ENCODE measurements at regions not wholly inside any gene's neighbourhood (a gene's known extent, or its start where the extent isn't known, plus 50 kb on each side); places are given as distances from the start of the nearest gene placed in this dataset.

DNA sequence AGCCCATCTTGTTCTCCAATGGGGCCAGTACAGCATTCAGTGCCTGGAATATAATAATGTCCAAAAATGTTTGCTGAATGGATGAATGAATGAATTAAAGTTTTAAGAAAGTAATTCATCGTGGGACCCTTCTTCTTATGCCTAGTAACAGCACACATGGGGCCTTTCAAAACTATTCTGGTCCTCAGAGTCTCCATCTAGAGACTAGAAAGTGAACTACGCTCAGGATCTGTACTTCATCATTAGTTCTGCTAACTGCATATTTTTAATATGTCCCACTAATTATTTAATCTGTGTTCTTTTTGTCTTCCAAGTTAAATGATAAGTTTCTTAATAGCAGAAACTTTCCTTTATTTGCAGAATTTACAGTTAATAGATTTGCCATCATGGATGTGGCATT lies 172.5 kb downstream of the SMAD2 start:
- peak; percentile 23 for DNase-seq

DNA sequence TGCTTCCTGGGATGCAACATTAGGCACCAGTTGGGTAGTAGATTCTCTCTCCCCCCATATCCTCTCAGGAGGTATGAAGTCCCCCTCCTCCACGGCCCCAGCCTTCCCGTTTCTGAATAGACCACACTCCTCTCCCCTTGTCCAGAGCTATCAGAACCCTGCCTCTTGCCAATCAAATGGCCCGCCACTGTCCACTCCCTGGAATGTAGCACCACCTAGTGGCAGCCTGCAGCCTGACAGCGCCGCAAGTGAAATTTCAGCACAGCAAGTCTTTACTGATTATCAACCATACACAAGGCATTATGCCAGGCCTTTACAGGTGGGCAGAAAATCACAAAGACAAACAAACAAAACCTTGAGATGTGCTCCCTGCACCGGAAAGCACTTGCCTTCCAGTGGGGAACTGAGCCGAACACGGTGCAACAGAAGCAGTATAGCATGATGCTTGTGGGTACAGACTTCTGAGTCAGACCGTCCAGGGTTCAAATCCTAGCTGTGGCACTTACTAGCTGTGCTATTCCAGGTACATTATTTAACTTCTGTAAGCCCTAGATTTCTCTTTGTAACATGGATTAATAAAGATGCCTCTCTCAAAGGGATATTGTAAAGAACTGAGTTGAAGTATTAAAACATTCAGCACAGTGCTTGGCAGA lies 174.0 kb downstream of the SMAD2 start:
- peak; percentile 70 for DNase-seq

DNA sequence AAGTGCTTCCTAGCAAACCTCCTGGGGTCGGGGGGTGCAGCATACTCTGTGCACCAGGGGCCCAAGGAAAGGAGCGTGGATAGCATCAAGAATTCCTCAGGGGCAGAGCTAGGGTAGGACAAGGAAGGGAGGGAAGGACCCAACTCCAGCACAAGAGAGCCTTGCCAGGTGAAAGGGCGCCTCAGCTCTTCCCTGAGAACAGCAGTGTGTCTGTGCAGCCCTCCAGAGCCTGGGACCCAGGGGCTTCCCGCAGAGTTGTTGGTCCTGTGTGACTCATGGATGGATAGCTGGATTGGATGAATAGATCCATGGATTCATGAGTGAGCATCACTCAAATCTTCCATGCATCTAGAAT lies 175.4 kb downstream of the SMAD2 start:
- DNase-seq, result no peak

DNA sequence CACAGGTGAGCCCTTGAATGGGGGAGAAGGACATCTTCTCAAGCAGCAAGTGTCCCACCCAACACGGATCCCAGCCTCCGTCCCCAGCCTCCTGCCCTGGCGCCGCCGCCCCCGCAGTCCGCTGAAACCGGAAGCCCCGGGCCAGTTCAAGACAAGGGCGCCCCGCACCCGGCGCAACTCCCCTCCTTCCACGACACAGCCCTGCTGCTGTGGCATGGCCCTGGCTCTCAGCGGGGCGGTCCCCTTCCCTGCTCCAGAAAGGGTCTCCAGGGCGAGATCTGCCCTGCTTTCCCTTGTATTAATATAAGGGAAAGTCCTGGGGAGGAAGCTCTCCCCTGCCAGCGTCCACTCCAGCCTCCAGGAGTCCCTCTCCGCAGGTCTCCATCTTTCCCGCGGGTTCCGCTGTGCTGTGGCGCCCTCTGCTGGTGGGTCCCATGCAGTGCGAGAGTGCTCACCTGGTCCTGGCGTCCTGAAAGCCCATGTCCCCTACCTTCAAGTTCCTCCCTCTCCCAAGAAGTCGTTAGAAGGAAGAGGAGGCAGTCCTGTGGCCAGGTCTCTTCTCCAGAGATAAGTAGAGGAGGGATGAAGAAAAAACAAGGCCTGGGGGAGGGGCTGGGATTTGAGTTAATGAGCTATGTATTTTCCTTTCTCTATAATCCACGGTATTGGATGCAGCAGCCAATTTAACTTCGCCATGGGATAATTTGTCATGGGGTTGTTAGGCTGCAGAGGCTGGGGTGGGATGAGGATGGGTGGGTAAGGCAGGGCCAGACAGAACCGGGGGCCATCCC lies 176.0 kb downstream of the SMAD2 start:
- DNase-seq, result peak; percentile 67

DNA sequence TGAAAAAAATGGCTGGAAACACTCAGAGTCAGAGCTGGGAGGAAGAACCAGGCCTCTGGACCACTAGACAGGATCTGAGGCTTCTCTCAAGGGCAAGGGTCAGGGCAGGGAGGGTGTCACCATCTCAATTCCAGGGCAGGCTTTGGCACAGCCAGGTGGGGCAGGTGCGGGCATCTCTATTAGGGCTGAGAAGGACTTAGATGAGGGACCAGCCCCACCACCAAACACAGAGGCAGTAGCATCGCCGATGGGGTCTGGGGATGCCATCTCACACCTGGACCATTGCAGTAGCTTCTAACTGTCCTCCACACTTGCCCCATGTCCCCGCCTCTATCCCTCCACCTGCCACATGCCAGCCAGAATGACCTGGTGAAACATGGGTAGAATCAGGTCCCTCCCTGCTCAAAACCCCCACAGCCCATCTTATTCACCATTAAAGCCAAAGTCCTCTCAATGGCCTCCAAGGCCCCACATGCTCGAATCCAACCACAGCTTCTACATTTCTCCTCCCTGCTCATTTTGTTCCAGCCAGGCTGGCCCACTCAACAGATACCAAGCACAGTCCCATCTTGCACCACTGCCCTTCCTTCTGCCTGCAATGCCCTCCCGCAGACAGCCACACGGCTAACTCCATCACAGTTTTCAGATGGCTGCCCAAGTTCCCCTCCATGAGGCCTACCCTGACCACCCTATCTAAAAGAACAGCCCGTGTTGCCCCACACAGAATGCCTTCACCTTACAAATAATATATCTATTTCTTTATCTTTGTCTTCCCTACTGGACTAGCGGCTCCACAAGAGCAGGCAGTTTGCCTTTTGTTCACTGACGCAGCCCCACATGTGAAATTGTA lies 177.4 kb downstream of the SMAD2 start:
- DNase-seq, result no peak

DNA sequence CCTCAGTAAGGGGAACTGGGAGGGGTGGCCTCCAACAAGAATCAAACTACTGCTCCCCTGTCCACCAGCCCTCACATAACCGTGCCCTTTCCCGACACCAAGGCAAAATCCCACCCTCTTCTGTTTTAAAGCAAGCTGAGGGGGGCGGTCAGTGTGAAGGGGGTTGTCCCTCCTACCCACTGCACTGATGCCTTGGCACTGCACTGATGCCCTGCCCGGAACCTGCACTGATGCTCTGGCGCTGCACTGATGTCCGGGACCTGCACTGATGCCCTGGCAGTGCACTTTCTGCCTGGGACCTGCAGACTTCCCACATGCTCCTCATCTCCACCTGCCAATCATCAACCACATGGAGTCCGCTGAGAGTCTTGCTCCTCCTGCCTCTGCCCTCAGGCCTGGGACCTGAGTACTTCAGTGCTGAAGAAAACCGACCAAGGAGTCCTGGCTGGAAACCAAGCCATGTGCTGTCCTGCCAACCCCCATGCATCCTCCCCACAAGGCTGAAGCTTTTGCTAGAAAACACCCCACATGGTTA lies 179.5 kb downstream of the SMAD2 start:
- no peak for DNase-seq

DNA sequence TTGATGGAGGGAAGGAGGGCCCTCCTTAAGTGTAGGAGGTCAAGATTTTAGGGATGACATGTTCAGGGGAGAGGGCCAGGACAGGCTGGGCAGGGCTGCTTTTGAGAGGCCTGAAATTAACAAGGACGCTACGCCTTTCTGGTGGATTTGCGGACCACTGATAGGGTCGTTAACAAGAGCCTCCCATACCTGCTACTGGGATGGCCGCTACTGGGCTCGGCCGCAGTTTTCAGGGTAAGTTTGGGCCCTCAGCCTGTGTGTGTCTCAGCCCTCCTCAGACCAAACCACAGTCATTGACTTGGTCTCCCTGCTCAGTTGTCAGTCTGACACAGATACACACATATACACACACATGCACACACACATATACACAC lies 180.9 kb downstream of the SMAD2 start:
- no peak for DNase-seq

DNA sequence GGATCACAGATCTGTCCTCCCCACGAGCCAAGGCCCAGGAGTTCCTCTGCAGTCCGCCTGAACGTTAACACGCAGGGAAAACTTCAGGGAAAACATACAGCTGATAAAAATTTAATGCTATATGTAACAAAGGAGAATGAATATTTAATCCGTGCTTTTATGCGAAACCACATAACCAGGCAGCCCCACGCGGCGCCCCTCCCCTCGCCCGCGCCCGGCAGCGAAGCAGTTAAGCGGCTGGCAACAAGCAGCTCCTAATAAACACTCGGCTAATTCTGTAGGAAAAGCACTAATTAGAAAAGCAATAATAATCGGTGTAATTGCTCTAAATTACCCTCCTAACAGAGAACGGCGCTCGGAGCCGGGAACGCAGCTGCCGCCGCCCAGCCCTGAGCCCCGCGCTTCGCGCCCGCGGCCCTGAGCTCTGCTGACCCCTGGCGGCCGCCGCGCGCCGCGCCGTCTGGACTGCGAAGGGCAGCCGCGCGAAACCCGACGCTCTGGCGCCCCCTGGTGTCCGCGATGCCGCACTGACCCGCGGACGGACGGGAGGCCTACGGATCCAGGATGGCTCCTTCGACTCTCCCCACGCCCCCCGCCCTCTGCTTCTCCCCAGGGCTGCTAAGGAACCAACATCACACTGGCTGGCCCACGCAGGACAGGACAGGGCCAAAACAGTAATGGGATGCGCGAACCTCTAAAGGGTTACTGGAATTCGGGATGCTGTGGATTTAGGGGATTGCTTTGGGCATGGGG lies 181.4 kb downstream of the SMAD2 start:
- peak; percentile 87 for DNase-seq

DNA sequence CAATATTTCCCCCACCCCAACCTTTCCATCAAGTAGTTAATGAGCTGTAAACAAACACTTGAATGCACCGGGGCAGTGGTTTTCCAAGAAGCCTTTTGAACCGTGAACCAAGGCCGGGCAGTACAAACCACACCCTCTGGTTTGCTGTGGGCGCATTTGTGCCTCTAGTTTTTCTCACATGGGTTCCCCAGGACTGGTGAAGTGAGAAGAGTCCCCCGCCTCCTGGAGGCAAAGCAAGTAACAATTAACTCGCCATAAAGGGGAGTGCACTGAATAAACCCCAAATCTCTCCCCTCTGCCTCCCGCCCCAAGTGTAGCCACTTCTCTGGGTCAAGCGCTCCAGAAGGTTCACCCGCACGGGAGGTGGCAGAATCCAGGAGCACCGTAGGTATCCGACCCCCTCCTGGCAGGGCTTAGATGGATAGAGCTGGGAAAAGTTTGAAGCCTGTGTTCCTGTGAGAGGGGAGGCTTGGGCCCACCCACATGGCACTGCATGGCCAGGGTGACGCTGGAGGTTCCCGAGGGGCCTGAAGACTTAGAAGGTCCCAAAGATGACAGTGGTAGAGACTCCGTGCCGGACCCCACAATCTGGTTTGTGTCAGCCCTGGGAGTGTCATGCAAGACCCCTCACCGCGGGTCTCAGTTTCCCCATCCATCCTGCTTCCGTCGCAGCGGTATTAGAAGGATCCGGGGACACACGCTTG lies 182.2 kb downstream of the SMAD2 start:
- no peak for DNase-seq

DNA sequence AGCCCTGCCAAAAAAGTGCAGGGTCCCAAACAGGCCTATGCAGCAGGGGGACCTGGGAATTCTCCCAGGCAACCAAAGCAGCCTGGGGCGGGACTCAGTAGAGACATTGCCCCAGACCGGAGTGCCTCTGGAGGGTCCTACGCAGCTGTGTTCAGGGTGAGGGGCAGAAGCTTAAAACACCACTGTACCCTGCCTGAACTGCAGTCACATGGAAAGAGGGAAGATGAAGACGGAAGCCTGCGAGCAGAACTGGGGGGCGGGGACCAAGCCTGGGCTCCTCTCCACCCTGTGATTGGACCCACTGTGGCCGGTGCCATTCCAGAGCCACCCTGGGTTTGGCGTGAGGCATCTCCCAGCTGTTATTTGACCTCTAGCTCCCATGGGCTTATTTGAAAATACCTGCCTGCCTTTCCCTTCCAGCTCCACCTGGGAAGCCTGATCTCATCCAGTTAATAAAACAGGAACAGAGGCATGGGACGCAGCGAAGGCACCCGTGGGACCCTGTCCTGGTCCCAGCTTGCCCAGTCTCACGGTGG lies 183.1 kb downstream of the SMAD2 start:
- DNase-seq, result no peak

DNA sequence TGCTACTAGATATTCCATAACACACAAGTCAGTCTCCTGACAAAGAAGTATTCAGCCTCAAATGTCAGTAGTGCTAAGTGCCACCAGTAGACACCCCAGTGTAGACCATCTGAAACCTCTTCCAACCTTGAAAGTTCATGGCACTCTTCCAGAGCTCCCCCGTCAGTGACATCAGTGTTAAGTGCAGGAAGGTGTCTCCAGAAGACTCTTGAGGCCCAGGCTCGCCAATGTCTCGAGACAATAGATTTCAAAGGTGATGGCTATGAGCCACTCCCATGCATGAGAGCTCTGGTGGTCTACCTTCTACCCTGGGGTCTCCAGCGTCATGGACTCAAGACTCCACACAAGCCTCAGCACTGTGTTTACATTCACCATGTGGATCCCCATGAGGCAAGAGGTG lies 183.8 kb downstream of the SMAD2 start:
- no peak for DNase-seq

DNA sequence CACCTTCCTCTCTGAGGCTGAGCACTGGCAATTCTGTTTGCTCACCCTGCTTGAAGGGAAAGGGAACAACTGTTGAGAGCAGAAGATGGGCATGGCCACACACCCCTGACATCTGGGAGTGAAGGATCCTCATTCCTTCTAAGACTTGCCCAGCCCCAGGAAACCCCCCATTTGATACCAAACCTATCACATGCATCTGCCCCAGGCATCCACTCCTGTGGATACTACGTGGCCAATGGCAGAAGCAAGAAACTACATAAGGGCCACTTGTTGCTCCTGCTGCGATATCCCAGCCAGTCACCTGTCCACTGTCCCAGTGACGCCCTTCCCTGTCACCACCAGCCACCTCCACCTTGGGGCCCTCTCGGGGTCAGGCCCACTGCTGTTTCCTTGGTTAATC lies 185.2 kb downstream of the SMAD2 start:
- no peak for DNase-seq

DNA sequence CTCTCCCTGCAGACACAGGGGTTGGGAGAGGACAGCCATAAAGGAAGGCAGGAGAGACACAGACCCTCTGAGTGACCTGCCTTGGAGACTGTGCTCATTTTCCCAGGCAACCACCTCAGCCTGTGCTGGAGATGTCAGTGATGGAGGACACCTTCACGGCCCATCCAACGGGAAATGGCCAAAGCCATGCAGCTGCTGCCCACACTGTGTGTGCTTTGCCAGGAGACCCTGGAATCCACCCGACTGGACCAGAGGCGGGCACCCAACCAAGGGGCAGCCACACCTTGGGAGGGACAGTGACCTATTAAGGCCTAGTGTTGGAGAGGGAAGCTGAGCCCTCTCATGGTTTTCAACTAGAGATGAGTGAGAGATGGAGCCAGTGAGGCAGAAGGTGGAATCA lies 192.5 kb downstream of the SMAD2 start:
- DNase-seq, result no peak

DNA sequence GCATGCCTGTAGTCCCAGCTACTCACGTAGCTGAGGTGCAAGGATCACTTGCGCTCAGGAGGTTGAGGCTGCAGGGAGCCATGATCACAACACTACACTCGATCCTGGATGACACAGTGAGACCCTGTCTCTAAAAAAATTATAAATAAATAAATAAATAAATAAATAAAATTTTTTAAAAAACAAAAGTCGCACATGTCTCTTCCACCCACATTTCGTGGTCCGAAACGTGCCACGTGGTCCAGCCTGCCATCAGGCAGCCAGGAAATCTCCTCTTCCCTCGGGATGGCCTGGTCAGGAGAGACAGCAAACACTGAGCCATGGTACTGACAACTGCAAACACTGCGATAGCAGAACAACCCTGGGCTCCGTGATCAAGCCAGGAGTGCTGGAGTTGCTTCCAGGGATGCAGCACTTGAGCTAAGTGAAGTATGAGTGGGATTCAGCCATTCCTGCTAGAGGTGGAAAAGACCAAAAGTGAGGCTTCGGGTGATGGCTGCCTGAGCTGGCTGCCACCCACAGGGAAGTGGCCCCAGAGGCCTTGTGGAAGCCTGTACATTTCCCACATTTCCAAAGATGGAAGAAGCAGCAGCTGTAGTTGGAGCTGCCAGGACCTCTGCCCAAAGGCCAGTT lies 193.1 kb downstream of the SMAD2 start:
- DNase-seq, result no peak

DNA sequence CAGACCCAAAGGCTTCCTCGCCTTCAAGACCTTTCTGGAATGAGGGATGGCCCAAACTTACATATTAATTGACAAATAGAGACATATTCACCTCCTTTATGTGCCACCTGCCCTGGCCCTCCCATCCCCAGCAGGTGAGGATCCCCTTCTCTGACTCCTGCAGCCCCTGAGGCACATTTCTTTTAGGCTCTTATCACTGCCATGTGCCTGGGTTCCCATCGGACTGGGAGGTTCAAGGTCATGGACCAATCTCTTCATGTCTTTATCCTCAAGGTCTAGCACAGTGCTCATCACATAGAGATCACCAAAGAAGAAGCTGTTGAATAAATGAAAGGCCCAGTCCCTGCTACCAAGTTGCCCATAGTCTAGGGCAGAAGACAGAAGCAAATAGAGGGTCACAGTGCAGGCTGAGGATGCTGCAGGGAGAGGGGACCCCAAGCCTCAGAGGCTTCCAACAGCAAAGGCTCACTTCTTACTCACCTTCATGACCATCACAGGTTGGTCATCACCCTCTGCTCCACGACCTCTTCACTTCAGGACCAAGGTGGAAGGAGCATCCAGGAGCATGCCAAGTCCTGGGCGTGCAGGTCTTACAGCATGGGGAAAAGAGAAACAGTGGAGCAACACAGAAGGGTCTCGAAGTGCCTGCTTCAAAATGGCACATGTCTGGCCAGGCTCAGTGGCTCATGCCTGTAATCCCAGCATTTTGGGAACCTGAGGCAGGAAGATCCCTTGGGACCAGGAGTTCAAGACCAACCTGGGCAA lies 193.9 kb downstream of the SMAD2 start:
- no peak for DNase-seq

DNA sequence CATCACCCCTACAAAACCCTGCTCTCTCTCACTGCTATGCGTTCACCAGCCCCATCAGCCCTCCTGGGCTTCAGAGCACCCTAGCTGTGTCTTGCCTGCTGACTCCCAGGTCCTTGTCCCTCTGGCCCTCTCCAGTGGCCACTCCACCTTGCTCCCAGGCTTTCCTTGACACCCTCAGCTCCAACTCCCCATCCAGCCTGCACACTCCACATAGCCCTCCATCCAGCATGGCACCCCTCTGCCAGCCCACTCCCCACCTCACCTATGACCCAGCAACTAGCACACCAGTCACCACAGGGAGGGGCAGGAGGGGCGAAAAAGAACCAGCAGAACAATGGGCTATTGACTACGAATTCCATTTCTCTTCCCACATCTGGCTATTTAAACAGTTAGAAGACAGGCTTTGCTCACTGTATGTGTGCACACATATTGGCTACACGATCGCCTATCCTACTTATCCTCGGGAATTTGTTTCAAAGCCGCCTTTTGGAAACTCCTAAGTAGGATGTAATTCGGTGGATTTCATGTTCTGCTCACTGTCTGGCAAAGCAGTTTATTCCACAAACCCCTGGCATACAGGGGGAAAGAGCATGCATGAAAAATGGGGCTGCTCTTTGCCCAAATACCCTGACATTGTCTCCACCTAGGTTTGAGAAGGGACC lies 195.3 kb downstream of the SMAD2 start:
- DNase-seq, result no peak

DNA sequence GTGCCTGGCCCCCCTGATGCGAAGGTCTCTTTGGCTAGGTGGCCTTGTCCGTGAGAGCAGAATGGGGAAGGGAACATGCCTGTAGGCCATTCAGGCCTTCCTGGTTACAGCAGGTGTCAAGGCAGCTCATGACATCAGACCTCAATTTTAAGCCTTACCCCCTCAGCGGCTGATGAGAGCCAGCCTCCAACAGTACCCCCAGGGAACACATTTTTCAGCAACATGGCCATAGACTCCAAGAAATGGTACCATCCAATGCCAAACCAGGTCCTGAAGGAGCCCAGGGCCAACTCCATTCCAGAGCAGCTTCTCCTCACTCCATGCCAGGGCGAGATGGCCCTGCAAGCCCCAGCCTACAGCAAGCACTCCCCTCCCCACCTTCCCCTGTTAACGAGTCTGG lies 199.2 kb downstream of the SMAD2 start:
- DNase-seq, result no peak

DNA sequence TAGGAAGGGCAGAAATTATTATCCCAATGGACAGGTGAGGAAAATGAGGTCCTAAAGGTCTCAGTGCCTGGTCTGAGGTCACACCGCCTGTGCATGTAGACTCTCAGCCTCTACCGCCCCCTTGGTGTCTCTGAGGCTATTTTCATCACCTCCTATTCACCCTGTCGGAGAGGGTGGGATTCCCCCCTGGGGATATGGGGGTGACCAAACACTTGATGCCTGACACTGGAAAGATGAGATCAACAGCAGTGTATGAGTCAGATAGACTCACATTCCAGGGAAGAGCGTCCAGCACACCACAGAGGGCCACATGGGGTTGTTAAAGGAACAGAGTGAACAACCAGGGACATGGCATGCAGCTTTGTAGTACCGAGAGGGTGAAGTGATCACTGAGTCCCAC lies 199.7 kb downstream of the SMAD2 start:
- no peak for DNase-seq

DNA sequence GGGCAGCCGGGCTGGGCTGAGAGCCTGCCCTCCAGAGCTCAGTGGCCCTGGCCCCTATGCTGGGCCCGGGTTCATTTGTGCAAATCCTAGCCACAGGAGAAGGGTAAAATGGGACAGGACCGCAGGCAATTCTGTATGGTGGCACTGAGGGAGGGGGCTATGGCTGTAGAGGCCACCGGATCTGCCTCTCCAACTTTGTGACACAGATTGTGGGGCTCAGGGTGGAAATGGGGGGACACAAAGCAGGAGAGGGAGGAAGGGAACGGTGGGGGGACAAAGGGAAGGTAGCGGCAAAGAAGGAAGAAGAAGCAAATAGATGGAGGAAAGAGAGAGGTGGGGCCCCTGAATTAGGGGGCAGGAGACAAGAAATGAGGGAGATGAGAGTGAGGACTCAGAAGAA lies 201.1 kb downstream of the SMAD2 start:
- no peak for DNase-seq

DNA sequence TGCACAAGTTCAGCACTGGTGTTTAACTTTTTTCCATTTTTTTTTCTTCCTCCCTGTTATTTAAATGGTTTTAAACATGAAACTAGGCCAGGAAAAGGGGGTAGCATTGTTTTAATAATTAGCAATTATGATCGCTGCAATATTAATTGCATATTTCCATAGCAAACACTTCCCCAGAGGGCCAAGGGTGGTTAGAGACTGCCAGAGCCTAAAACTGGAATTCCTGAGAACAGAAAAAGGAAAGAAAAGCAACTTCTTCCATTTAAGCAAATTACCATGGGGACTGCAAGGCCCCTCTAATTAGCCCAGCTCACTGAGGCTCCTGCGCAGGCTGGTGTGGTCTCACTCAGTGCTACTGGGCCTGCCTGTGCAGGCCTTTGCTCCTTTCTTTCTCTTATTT lies 201.5 kb downstream of the SMAD2 start:
- no peak for DNase-seq

Data from activated CD4-positive, alpha-beta T cell treated with anti-CD3 and anti-CD28 coated beads, Interleukin-2, Interleukin-6, amounts not matched to agents 100 ng/mL and 50 ng/mL, durations not matched to agents 16 hours and 8 hours (primary cell).